ENCODE measurements at regions not wholly inside any gene's neighbourhood (a gene's known extent, or its start where the extent isn't known, plus 50 kb on each side); places are given as distances from the start of the nearest gene placed in this dataset.

DNA sequence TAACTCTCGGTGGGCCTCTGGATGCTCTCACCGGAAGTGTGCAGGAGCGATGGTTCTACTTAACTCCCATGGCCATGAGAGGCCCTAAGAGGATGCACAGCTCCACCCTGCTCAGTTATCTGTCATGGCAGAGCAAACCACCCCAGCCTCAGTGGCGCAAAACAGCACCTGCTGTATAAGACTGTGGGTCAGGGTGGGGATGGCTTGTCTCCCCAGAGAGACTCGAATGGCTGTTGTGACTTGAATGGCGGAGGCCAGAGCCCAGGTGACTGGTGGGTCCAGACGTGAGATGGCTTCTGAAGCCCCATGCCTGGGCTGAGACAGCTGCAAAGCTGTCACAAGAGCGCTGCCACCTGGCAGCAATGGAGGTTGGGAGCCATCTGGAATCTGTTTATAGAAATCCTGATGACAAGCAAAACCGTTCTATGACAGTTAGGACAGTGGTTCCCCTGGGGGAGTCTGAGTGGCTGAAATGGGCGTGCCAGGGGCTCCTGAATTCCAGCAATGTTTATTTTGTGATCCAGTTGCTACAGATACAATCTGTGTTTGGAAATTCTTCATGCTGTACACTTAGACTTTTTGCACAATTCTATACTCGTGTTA, 490.5 kb downstream of the TCERG1L start:
- DNase-seq (ENCODE audit: low read depth): no peak

DNA sequence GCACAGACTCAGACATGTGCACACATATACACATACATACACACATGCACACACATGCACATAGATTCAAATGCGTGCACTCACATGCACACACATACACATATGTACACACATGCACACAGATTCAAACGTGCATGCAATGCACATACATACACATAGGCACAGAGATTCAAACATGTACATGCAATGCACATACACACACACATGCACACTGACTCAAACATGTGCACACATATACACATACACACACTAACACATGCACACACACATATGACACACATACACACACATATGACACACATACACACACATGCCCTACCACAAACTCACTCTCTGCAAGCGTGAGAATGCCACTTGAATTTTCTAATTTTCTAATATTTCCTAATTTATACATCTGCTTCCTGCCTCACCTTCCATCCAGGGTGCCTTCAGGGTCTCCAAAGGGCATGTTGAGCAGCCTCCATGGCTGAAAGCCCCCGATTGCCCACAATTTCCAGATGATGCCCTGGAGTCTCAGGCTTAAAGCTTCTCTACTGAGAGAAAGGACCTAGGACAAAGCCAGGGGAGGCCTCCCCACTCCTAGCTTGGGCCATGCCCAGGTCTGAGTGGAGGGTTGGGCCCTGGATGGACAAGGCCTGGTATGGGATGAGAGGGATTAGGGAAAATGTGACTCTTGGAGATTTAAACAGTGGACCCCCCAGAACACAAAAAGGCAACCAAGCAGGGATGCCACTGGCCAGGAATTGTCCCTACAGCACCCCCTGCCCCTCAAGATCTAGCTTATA, 487.1 kb downstream of the TCERG1L start:
- no peak for DNase-seq (ENCODE audit: low read depth)

DNA sequence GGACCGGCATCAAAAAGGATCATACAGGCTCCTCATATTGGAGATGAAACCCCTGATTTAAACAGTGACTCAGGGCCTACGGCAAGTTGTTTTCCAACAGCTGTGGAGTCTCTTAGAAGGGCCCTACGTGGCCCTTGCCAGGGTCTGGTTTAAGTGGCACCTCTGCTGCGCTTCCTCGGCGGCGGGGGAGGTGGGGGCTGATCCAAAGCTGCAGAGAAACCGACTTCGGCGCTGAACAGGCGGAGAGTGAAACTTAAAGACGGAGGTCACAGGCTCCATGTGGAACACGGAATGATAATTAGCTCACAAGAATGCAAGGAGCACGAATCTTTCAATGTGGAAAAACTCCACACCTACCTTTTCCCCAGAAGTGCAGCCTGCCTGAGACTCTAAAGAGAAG, 477.9 kb downstream of the TCERG1L start:
- no peak for DNase-seq (ENCODE audit: low read depth)

DNA sequence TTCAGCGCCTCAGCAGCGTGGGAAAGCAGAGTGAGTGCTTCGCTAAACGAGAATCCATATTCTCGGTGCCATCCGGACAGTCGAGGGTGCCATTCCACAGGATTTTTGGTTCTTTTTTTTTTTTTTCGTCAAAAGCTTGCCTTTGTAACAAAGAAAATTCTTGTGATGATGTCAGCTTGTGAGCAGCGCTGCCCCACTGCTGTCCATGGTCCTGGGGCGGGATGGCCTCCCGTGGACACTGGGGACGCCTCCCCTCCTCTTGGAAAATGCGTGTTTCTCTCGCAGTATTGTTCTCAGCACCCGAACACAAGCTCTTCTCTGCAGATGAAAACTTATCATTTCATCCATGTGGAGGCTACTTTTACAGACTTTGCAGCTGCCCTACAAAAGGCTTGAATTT, 477.4 kb downstream of the TCERG1L start:
- DNase-seq (ENCODE audit: low read depth): no peak

DNA sequence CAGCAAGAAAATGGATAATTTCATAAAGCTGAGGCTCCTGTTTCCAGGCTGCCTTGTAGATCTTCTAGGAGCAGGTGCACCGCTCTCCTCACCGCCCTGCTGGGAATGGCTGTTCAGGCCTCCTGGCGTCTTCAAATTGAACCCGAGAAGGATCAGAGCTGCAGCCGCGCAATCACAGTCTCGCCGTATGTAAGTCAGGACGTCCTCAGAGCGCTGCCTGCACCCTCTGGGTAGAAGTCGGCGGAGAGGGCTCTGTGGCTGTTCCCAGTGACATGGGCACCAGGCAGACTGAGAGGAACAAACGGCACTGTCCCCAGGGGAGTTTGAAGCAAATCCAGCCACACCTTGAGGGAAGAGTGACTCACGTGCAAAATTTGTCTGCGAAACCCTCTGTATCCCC, 476.9 kb downstream of the TCERG1L start:
- no peak for DNase-seq (ENCODE audit: low read depth)

DNA sequence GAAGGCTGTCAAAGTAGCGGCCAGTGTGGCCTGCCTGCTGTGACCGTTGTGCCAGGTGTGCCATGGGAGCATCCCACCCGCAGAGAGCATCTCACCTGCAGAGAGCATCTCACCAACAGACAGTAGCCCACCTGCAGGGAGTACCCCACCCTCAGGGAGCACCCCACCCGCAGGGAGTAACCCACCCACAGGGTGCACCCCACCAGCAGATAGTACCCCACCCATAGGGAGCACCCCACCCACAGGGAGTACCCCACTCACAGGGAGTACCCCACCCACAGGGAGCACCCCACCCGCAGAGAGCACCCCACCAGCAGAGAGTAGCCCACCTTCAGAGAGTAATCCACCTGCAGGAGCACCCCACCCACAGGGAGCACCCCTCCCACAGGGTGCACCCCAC, 476.5 kb downstream of the TCERG1L start:
- no peak for DNase-seq (ENCODE audit: low read depth)

DNA sequence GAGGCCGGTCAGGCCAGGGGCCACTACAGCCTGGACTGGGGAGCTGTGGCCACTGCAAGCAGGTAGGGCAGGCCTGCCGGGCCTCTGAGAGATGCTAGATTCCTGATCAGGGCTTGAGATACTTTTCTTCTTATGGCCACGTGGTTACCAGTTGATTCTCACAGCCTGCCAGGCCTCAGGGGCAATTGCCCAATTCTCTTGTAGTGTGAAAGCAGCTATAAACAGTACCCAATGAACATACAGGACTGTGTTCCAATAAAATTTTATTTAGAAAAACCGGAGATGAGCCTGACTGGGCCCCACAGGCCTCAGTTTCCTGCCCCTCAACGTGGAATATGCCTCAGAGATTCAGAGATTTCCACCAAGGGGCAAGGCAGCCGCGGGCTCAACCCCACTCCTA, 475.2 kb downstream of the TCERG1L start:
- no peak for DNase-seq (ENCODE audit: low read depth)

DNA sequence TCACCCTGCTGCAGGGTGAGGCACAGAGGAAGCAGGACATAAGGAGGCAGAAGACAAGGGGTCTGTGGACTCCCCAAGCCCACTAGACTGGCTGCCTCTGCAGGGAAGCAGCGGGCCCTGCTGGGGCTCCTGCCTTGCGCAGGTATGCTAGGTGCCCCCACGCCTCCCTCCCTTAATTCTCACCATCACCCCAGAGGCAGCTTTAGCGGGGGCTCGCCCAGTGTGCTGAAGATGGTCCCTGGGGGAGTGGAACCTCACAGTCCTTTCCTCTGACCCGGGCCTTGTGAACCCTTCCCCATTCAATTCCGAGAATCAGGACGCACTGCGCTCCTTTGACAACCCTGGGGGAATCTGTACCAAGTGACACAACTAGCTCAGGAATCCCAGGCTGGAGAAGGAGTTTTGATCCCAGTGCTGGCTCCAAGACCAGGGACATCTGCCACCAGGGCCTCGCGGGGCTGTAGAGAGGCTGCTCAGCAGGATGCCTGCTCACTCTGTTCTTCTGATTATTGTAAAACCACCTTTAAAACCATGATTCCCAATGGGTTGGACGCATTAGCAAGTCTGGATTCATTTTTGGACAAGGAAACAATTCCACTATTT, 468.4 kb downstream of the TCERG1L start:
- no peak for DNase-seq (ENCODE audit: low read depth)

DNA sequence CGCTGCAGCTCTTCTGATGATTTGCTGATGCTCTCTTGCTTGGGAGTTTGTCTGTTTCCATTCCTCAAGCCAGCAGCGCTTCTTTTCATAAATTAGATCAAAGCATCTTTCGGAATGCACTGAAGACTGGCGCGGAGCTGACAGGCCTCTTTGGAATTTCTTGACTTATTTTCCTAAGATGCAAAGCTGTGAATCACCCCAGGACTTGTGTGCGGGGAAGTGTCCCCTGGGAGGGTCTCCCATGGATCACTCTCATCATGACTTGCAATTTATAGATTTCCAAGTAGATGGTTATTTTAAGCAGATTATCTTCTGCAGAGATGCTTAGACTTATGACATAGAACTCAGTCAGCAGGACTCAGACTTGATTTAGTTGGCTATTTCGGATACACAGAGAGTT, 467.2 kb downstream of the TCERG1L start:
- no peak for DNase-seq (ENCODE audit: low read depth)

DNA sequence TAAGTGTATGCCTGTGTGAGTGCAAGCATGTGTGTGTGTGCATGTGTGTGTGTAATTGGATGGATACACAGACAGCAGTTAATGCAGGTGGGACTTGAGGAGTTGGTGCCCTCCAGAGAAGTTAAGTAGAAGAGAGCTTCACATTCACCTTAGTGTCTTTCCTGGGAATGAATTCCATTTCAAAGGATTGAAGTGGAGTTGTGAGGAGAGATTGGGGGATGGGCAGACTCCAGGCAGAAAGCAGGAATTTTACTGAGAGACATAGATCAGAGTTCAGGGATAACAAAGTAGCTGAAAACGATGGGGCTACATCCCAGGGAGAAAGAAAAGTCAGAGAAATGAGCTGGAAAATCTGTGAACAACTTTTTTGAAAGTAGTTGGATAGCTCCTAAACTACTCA, 464.4 kb downstream of the TCERG1L start:
- DNase-seq (ENCODE audit: low read depth): no peak

DNA sequence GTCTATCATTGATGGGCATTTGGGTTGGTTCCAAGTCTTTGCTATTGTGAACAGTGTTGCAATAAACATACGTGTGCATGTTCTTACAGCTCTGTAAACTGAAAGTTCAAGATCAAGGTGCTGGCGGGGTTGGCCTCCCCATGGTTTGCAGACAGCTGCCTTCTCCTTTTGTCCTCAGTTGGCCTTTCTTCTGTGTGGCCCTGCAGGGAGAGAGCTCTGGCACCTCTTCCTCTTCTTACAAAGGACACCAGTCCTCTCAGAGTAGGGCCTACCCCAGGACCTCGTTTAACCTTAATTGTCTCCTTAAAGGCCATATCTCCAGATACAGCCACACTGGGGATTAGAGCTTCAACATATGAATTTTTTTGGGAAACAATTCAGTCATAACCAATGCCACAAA, 462.7 kb downstream of the TCERG1L start:
- DNase-seq (ENCODE audit: low read depth): no peak

DNA sequence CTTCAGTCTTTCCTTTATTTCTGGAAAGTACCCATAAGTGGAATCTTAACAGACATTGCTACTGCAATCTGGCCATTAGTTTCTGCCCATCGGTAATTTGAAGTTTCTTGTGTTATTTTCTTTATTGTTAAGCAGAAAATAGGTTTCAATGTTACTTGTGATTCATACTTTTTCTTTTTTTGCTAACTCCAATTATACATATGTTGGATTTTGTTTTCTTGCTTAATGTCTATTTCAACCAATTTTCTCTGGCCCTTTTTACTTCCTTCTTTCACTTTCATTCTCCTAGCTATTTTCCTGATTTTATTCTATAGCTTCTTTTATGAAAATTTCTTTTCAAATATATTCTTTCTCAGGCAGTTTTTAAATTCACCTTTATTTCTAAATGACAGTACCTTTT, 457.4 kb downstream of the TCERG1L start:
- no peak for DNase-seq (ENCODE audit: low read depth)

DNA sequence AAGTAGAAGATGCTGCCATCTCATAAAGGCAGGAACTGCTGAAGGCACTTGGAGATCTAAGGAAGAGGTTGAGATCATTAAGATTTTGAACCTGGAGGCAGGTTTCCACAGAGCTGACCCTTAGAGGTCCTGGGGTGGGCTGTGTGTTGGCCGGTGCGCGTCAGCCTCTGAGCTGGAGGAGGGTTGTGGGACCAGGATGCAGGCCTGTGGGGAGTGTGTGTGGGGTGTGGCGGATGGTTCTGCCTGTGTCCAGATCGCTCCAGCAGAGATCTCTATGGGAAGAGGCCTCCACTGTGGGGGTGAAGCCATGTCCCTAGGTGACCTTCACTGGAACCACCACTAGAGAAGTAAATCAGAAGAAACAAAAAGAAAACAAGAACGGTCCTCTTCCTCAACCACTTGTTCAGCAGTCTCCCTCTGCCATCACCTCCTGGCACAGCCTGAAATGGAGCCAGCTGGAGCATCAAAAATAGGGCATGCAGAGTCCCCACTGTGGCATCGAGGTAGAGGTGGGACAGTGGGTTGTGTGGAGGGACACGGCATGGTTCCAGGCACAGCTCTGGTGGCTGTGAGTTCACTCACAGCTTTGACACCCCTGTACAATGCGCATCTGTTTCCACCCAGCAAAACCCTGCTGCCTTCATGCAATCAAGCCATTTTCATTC, 453.8 kb downstream of the TCERG1L start:
- DNase-seq (ENCODE audit: low read depth): no peak

DNA sequence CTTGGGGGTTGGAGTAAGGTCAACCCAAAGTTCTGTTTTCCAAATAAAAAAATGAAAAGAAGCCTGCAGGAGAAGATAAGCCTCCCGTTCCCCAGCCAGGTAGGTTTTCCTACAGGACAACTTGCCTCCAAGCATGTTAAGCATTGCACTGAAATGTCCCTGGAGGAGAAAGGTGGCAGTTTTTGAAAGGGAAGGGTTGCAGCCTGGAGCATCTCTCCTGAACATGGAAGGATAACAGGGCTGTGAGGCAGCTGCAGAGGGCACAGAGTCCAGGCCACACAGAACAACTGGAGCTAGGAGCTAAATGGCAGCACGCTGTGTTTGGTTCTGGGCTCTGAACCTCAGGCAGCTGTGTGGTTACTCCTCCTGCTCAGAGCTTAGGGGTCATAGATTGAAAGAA, 452.9 kb downstream of the TCERG1L start:
- DNase-seq (ENCODE audit: low read depth): no peak

DNA sequence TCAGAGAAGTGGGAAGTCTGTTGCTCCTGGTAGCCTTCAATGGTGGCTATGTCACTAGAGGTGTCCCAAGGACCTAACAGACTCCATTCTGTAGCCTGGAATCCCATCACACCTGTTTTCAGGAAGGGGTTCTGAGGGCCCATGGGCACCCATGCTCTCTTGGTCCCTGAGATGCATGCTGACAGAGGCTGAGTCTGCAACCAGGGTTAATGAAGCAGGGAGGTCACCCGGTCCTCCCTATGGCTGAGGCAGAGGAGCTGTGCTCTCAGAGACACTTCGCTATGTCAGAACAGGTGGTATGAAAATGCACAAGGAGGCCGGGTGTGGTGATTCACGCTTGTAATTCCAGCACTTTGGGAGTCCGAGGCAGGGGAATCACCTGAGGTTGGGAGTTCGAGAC, 452.1 kb downstream of the TCERG1L start:
- DNase-seq (ENCODE audit: low read depth): no peak

DNA sequence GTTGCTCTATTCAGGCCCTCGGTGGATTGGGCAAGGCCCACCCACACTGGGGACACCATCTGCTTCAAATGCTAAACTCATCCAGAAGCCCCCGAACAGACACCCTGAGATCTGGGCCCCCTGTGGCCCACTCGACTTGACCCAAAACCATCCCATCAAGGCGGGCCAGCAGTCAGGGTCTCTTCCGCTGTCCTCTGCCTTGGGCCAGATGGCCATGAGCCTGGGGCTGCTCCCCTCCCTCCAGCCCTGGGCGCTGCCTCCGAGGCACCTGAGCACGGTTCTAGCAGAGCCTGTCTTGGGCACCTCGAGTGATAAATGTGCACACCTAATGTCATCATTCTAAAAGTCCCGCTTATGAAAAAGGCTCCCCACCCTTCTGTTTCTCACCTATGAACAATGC, 449.4 kb downstream of the TCERG1L start:
- no peak for DNase-seq (ENCODE audit: low read depth)

DNA sequence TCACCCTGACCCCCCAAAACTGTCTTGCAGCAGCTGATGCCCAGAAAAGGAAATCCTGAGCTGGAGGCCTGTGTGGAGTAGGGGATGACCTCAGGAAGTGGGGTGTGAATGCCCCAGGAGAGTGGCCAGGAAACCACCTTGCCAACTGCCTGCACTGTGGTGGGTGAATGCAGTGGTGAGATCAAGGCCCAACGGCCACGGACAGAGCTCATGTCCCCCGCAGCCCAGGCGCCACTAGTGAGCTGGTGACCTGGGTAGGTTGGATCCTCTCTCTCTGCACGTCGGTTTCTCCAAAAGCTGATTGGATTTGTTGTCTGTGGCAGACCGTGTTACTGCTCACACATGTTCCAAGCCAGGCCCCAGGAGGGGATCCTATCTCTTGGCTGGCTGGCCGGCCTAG, 448.9 kb downstream of the TCERG1L start:
- DNase-seq (ENCODE audit: low read depth): no peak

DNA sequence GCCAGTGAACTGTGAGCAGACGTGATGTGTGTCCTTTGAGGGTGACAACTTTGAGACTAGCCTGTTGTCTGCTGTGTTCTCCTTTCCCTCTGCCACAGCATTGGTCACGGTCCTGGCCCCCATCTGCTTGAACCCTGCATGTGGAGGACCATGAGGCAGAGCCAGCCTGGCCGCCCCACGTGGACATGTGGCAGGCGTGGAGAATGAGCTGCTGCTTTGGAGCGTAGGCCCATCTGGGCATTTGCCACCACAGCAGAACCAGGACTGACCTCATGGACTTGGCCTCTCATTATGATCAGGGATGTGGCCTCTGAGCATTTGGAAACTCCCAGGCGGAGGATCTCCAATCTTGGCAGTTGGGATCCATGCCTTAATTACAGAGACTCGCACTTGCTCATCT, 448.5 kb downstream of the TCERG1L start:
- no peak for DNase-seq (ENCODE audit: low read depth)

DNA sequence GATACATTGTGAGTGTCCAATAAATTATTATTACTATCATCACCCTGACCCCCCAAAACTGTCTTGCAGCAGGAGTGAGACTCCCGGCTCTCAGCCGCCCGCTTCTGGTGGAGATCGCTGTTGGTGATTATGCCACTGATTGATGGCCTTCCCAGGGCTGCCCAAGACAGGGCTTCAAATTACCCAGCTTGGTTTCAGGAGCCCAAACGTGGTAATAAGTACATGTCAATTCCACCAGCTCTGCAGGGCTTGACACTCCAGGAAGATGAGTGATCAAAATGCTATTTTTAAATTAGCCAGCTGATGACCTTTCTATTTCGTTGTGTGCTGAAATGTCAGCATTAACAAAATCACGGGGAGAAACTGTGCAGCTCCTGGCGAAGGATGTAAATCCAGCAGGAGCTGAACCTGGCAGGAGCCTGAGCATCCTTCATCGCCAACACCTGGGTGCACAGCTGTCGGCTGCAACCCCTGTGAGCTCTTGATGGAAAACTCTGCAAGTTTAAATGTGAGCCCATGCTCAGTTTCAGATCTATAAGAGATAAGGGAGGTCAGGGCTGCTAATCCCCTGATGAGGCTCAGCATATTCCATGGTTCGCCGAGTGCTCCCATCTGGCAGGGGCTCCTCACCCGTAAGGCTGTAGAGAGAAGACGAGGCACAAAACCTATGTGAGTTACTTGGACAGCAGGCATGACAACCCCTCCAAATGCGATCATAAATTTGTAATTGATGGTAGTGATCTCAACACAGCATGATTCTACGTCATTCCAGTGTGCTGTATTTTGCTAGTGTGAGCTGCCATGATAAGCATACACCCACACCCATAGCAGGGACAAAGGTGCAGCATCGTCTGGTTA, 446.3 kb downstream of the TCERG1L start:
- DNase-seq (ENCODE audit: low read depth): no peak

DNA sequence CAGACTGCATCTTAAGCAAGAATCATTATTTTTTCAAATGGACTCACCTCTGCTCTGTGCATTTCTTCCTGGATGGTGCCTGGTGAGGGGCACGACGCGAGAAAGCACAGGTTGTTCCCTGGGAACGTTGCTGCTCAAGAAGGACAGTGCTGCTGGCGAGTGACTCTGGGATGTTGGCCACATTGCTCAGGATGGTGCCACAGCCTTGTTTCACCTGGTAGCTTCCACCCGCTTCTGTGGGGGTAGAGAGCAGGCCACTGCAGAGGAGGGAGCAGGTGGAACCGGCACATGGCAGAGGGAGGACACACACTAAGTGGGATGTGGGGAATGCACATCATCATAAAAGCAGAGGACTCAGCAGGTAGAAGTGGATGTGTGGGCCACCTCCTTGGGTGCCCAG, 444.7 kb downstream of the TCERG1L start:
- DNase-seq (ENCODE audit: low read depth): no peak

DNA sequence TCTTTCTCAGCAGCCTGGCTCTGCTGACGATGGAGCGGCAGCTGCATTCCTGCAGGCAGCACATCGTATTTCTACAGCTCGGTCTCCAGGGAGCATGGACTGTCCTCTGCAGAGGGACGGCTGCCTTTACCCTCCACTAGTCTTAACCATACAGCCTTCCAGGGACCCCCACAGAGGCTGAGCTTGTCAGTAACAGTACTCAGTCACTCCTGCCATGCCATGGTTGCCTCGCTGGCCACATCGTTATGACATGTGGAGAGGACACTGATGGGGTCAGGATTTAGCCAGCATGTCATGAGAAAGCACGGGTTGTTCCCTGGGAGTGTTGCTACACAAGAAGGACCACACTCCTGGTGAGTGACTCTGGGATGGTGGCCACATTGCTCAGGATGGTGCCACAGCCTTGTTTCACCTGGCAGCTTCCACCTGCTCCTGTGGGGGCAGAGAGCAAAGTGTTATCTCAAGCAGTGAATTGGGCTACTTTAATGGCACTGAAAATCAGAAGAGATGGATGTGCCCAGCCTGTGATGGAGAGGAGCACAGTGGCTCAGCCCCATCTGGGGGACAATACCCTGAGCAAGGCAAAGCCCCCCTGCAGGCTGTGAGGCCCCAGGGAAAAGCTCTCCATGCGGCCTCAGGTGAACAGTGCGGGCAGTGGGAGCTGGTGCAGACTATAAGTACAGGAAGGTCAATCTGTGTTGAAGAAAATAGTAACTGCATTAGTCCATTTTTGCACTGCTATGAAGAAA, 443.9 kb downstream of the TCERG1L start:
- no peak for DNase-seq (ENCODE audit: low read depth)
